ENCODE measurements at regions not wholly inside any gene's neighbourhood (a gene's known extent, or its start where the extent isn't known, plus 50 kb on each side); places are given as distances from the start of the nearest gene placed in this dataset.

- TF ChIP-seq CTCF (IDR thresholded peaks at IDR 0.05): no peak
- H3K36me3 Mint-ChIP-seq (ENCODE audit: low read depth): no peaks in the 10 kb centered on the region
- no peaks in the 10 kb centered on the region for H3K27me3 Mint-ChIP-seq
- peaks cover 3% of the 10 kb centered on the region for H3K9me3 Mint-ChIP-seq
- CTCF ChIA-PET: no interaction called here
- ATAC-seq (ENCODE audit: low read depth) (no peak), DNase-seq (no peak)
- POLR2A ChIA-PET: no interaction called here
- no peaks in the 10 kb centered on the region for H3K4me1 Mint-ChIP-seq
- H3K4me3 Mint-ChIP-seq: no peak overlapping the region
- no peak overlapping the region for H3K27ac Mint-ChIP-seq
- intact Hi-C loops (cut with micrococcal nuclease): no loop called here
Measured at GRCh38 chr5:117568622-117569021, 994.0 kb upstream of the SEMA6A start.

- ATAC-seq (ENCODE audit: low read depth) (no peak), DNase-seq (no peak)
- no peak for TF ChIP-seq CTCF (IDR thresholded peaks at IDR 0.05)
- no peak overlapping the region for H3K4me3 Mint-ChIP-seq
- peaks cover 3% of the 10 kb centered on the region for H3K9me3 Mint-ChIP-seq
- POLR2A ChIA-PET: no interaction called here
- H3K27me3 Mint-ChIP-seq: no peaks in the 10 kb centered on the region
- CTCF ChIA-PET: no interaction called here
- intact Hi-C loops (cut with micrococcal nuclease): no loop called here
- H3K36me3 Mint-ChIP-seq (ENCODE audit: low read depth): no peaks in the 10 kb centered on the region
- no peak overlapping the region for H3K27ac Mint-ChIP-seq
- no peaks in the 10 kb centered on the region for H3K4me1 Mint-ChIP-seq
Measured at GRCh38 chr5:117568126-117568525, 993.5 kb upstream of the SEMA6A start.

- Mint-ChIP-seq H3K36me3 (ENCODE audit: low read depth) (no peaks in the 10 kb centered on the region), H3K9me3 (no peaks in the 10 kb centered on the region), H3K27me3 (no peaks in the 10 kb centered on the region), H3K4me1 (no peaks in the 10 kb centered on the region), H3K27ac (no peak overlapping the region), H3K4me3 (no peak overlapping the region)
- DNase-seq: no peak
- TF ChIP-seq CTCF (IDR thresholded peaks at IDR 0.05): no peak
- no peak for ATAC-seq (ENCODE audit: low read depth)
- ChIA-PET CTCF (no interaction called here), POLR2A (no interaction called here)
- intact Hi-C loops (cut with micrococcal nuclease): no loop called here
Measured at GRCh38 chr5:117562647-117563046, 988.0 kb upstream of the SEMA6A start.

- Mint-ChIP-seq H3K36me3 (ENCODE audit: low read depth) (no peaks in the 10 kb centered on the region), H3K4me1 (no peaks in the 10 kb centered on the region), H3K27ac (no peak overlapping the region), H3K4me3 (no peak overlapping the region), H3K27me3 (no peaks in the 10 kb centered on the region), H3K9me3 (no peaks in the 10 kb centered on the region)
- DNase-seq (no peak), ATAC-seq (ENCODE audit: low read depth) (no peak)
- ChIA-PET CTCF (no interaction called here), POLR2A (no interaction called here)
- intact Hi-C loops (cut with micrococcal nuclease): no loop called here
- no peak for TF ChIP-seq CTCF (IDR thresholded peaks at IDR 0.05)
Measured at GRCh38 chr5:117561531-117561930, 986.9 kb upstream of the SEMA6A start.

GRCh38 chr5:117559005-117559844 lies 984.6 kb upstream of the SEMA6A start:
- intact Hi-C loops (cut with micrococcal nuclease): no loop called here
- no peaks in the 10 kb centered on the region for H3K27me3 Mint-ChIP-seq
- H3K4me1 Mint-ChIP-seq: no peaks in the 10 kb centered on the region
- ATAC-seq (ENCODE audit: low read depth) (no peak), DNase-seq (no peak)
- no peak overlapping the region for H3K4me3 Mint-ChIP-seq
- CTCF ChIA-PET: no interaction called here
- H3K36me3 Mint-ChIP-seq (ENCODE audit: low read depth): no peaks in the 10 kb centered on the region
- no peaks in the 10 kb centered on the region for H3K9me3 Mint-ChIP-seq
- POLR2A ChIA-PET: no interaction called here
- H3K27ac Mint-ChIP-seq: no peak overlapping the region
- no peak for TF ChIP-seq CTCF (IDR thresholded peaks at IDR 0.05)

Data from activated B cell treated with CpG ODN at 0.5 μM for 24 hours (primary cell).